Colonic mucosa (tissue), 4 donors: ENCODE measurements at regions not wholly inside any gene's neighbourhood (a gene's known extent, or its start where the extent isn't known, plus 50 kb on each side); places are given as distances from the start of the nearest gene placed in this dataset.
"Not testable (repeated sequence)": the region's sequence is repeated elsewhere in the genome, so short reads cannot be mapped to it uniquely, and the experiment has no call there.

Experiments
- DNase-seq: peaks from one replicate; pipeline ENCODE4 v3.0.0-alpha.2; 2020
- H3K27ac ChIP-seq: fragments of 200-600 bp; one replicate; pipeline ENCODE4 v1.8.0; 2021
- H3K27me3 ChIP-seq: fragments of 200-600 bp; one replicate; pipeline ENCODE4 v1.8.0; 2021
- H3K36me3 ChIP-seq: fragments of 200-600 bp; one replicate; pipeline ENCODE4 v1.8.0; 2021
- H3K4me1 ChIP-seq: fragments of 200-600 bp; one replicate; pipeline ENCODE4 v1.8.0; 2021; ENCODE audit warnings: mild to moderate bottlenecking
- H3K4me3 ChIP-seq: fragments of 200-600 bp; one replicate; pipeline ENCODE4 v1.8.0; 2021
- H3K9ac ChIP-seq, 2 donors: one replicate each; pipeline ENCODE4 v1.7.0; 2013; ENCODE audit warnings: control low read depth in 2 of 2, low read depth in 2 of 2, low read length in 2 of 2
- H3K9me3 ChIP-seq: fragments of 200-600 bp; one replicate; pipeline ENCODE4 v1.8.0; 2021
- CTCF ChIP-seq: fragments of 200-600 bp; IDR thresholded peaks from one replicate; pipeline ENCODE4 v1.8.0; 2022; ENCODE audit warnings: antibody characterized with exemption, mild to moderate bottlenecking
- intact Hi-C: fragments of 100-400 bp; cut with DNase I; formaldehyde crosslinking; loops from one replicate; pipeline ENCODE4 v1.14.1; 2022
- donor health status: healthy.
- donor health status: DM: no; HTN: no; CAD: no.
- donor health status: DM: no; HTN: no; CAD: no.

DNA sequence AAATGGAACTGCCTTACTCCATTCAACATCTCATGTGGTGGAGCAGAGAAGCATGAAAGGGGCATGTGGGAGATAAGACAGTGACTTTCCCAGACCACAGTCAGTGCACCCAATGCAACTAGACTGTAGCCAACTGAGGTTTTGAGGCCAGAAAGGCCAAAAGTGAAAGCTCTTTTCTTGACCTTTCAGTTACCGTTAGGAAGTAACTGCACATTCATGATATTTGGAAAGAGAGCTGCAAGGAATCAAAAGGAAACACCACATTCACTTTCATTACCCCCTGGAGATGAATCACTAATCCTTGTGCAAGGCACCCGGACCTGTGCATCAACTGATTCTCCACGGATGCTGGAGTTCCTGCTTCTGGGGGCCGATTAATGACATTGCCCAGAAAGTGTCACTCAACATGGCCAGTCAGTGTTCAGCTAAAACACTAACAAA, 72.9 kb upstream of the ELK3 start:
- peaks cover 3% of the 10 kb centered on the region for H3K4me1 ChIP-seq
- no peak overlapping the region for H3K9ac ChIP-seq
- no peaks in the 10 kb centered on the region for H3K9me3 ChIP-seq
- H3K27ac ChIP-seq = no peak overlapping the region
- no peaks in the 10 kb centered on the region for H3K27me3 ChIP-seq
- intact Hi-C loops = no loop called here
- H3K4me3 ChIP-seq = no peak overlapping the region
- no peaks in the 10 kb centered on the region for H3K36me3 ChIP-seq
- no peak for TF ChIP-seq CTCF
- no peak for DNase-seq

GRCh38 chr12:96128292-96128691, 65.9 kb upstream of the ELK3 start:
- H3K27me3 ChIP-seq, H3K9ac ChIP-seq, intact Hi-C loops, H3K4me3 ChIP-seq, H3K9me3 ChIP-seq, DNase-seq, H3K36me3 ChIP-seq, H3K4me1 ChIP-seq, H3K27ac ChIP-seq: not testable (repeated sequence)

DNA sequence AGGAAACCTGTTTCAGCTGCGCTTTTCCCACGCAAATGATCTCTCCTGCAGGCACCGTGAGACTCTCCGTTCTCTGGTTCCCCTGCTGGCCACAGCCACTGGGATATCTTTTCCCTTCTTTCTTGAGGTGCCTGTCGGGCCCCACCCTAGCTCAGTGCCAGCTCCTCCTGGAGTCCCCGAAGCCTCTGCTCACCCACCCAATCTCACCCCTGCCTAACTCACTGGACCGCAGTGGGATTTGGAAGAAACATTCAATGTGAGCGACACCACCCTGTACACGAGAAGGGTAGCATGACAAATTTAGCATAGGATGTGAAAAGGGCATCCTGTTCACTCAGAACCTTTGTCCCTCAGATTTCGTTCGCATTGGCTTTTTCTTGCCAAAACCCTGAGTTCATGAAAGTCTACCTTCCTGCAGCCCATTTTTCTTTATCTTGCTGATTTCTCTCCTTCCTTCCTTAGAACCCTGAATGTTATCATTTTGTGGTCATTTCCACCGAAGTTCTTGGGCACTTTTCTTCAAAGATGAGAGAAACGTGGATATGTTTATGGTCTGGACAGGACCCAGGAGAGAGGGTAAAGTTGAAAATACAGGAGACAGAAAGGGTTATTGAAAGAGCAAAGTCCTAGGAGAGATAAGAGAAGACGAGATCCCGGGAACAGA, 63.6 kb upstream of the ELK3 start:
- Histone ChIP-seq H3K4me3 (no peak overlapping the region), H3K4me1 (no peaks in the 10 kb centered on the region), H3K27me3 (no peaks in the 10 kb centered on the region), H3K27ac (no peak overlapping the region), H3K9me3 (no peaks in the 10 kb centered on the region), H3K36me3 (no peaks in the 10 kb centered on the region), H3K9ac (no peak overlapping the region)
- intact Hi-C loops = loop anchor here (5.0 kb wide), 1 partner anchor 68 kb away; no protein-coding TSS in a partner anchor
- TF ChIP-seq CTCF = no peak
- no peak for DNase-seq

GRCh38 chr12:96131230-96131788, 62.9 kb upstream of the ELK3 start:
- Histone ChIP-seq H3K27ac (no peak overlapping the region), H3K27me3 (no peaks in the 10 kb centered on the region), H3K9ac (no peak overlapping the region), H3K4me3 (no peak overlapping the region), H3K9me3 (no peaks in the 10 kb centered on the region), H3K36me3 (no peaks in the 10 kb centered on the region), H3K4me1 (no peaks in the 10 kb centered on the region)
- TF ChIP-seq CTCF = no peak
- intact Hi-C loops = loop anchor here (5.0 kb wide), 1 partner anchor 69 kb away; no protein-coding TSS in a partner anchor
- DNase-seq = no peak

DNA sequence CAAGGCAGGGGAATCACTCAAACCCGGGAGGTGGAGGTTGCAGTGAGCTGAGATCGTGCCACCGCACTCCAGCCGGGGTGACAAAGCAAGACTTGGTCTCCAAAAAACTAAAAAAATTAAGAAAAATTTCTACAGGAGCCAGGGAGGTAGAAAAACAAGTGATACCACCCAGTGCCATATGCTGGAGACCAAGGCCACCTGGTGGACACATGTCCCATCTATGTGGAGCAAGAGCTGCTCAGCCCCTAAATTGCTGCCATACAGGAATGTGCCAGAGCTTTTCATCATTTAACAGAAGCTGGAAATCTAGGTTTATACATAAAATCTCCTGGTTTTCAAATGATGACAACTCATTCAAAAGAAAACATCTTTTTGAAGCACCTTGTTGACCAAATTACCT, 61.4 kb upstream of the ELK3 start:
- Histone ChIP-seq H3K4me1 (no peaks in the 10 kb centered on the region), H3K36me3 (no peaks in the 10 kb centered on the region), H3K9ac (no peak overlapping the region), H3K4me3 (no peak overlapping the region), H3K9me3 (no peaks in the 10 kb centered on the region), H3K27me3 (no peaks in the 10 kb centered on the region), H3K27ac (no peak overlapping the region)
- intact Hi-C loops = loop anchor here (5.0 kb wide), 1 partner anchor 71 kb away; no protein-coding TSS in a partner anchor
- DNase-seq = no peak
- no peak for TF ChIP-seq CTCF

DNA sequence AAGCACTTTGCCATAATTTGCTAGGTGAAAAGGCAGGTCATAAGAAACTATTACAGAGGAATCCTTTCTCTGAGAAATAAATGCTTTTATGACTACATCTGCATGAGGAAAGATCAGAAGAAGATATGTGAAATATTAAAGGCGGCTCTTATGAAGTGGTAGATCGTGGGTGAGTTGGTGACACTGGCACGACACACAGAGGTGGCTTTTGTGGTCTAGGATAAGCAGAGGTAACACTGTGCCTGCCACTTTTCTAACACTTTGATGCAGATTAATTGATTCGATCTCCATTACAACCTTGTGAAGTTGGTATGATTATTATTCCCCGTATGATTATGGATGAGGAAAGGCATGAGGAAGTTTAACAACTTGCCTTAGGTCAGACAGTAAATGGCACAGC, 60.0 kb upstream of the ELK3 start:
- Histone ChIP-seq H3K4me3 (no peak overlapping the region), H3K9me3 (no peaks in the 10 kb centered on the region), H3K27ac (no peak overlapping the region), H3K4me1 (no peaks in the 10 kb centered on the region), H3K9ac (no peak overlapping the region), H3K27me3 (no peaks in the 10 kb centered on the region), H3K36me3 (no peaks in the 10 kb centered on the region)
- no peak for DNase-seq
- intact Hi-C loops = loop anchor here (5.0 kb wide), 1 partner anchor 72 kb away; no protein-coding TSS in a partner anchor
- TF ChIP-seq CTCF = no peak
